Tibial artery (tissue), 4 donors: ENCODE measurements at regions not wholly inside any gene's neighbourhood (a gene's known extent, or its start where the extent isn't known, plus 50 kb on each side); places are given as distances from the start of the nearest gene placed in this dataset.

Experiments
- DNase-seq, 2 donors: peaks; one replicate each; pipeline ENCODE4 v3.0.0-alpha.2; 2019
- H3K27ac ChIP-seq, 2 donors: fragments of 200-600 bp; sonication (generic) in 1 of 2; 1 replicate in 1 of 2; 2 replicates in 1 of 2; pipeline ENCODE4 v1.5.1; 2018 to 2019; ENCODE audit warnings: mild to moderate bottlenecking in 1 of 2
- H3K27me3 ChIP-seq, 2 donors: fragments of 200-600 bp; sonication (generic) in 1 of 2; one replicate each; pipeline versions ENCODE4 v1.5.1 to v1.6.0; 2016 to 2019
- H3K36me3 ChIP-seq, 3 donors: fragments of 200-600 bp; sonication (generic) in 2 of 3; one replicate each; pipeline ENCODE4 v1.5.1; 2016 to 2019; ENCODE audit warnings: mild to moderate bottlenecking in 2 of 3
- H3K4me1 ChIP-seq, 4 donors: fragments of 200-600 bp; sonication (generic) in 2 of 4; 1 replicate in 3 of 4; 2 replicates in 1 of 4; pipeline ENCODE4 v1.5.1; 2016 to 2019
- H3K4me3 ChIP-seq, 2 donors: fragments of 200-600 bp; sonication (generic) in 1 of 2; 1 replicate in 1 of 2; 2 replicates in 1 of 2; pipeline ENCODE4 v1.5.1; 2018 to 2019; ENCODE audit warnings: mild to moderate bottlenecking in 2 of 2
- H3K9me3 ChIP-seq, 3 donors: fragments of 200-600 bp; sonication (generic) in 1 of 3; one replicate each; pipeline ENCODE4 v1.5.1; 2016 to 2019
- CTCF ChIP-seq, 2 experiments: fragments of 200-600 bp in 1 of 2; fragments of 450-650 bp in 1 of 2; IDR thresholded peaks; one replicate each; pipeline ENCODE4 v1.5.1; 2017 to 2019; ENCODE audit warnings: antibody characterized with exemption in 2 of 2, mild to moderate bottlenecking in 1 of 2, moderate library complexity in 1 of 2
- intact Hi-C: fragments of 100-400 bp; cut with DNase I; formaldehyde crosslinking; loops from one replicate; pipeline ENCODE4 v1.15.0; 2023; ENCODE audit warnings: low total_unique reads

DNA sequence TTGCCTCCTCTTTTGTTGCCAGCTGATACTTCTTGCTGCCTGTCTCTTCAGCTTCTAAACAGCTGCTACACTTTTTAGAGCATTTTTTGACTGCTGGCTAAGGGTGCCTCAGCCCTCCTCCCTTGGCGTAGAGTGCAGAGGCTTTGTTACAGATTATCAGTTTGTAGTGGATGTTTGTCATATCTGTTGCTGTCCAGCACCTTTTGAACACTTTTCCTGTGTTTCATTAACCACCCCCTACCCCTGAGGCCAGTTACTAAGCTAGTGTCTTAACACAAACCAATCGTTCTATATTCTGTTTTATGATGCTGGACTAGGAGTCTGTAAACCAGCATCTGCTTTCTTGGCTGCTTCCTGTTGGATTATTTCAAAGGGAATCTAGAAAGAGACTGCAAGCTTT lies 441.5 kb downstream of the DNAH5 start:
- DNase-seq: no peak
- H3K4me3 ChIP-seq: no peak overlapping the region
- TF ChIP-seq CTCF (IDR thresholded peaks at IDR 0.05): no peak

DNA sequence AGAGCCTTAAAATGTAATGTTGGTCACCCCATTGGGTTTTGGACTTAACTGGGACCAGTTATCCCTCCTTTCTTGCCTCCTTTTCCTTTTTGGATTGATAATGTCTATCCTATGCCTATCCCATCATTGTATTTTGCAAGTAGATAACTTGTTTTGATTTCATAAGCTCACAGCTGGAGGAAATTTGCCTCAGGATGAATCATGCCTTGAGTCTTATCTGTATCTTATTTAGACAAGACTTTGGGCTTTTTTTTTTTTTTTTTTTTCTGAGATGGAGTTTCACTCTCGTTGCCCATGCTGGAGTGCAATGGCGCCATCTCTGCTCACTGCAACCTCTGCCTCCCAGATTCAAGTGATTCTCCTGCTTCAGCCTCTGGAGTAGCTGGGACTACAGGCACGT lies 443.3 kb downstream of the DNAH5 start:
- intact Hi-C loops: no loop called here

More for the DNA sequence above, 441.5 kb downstream of the DNAH5 start:
- Histone ChIP-seq H3K36me3 (no peaks in the 10 kb centered on the region), H3K27me3 (no peaks in the 10 kb centered on the region), H3K27ac (no peak overlapping the region), H3K4me1 (no peaks in the 10 kb centered on the region), H3K9me3 (no peaks in the 10 kb centered on the region)
- intact Hi-C loops: no loop called here

GRCh38 chr5:13498279-13498678 lies 446.2 kb downstream of the DNAH5 start:
- H3K4me1 ChIP-seq: no peaks in the 10 kb centered on the region
- DNase-seq: no peak

More for the DNA sequence above, 443.3 kb downstream of the DNAH5 start:
- Histone ChIP-seq H3K27ac (no peak overlapping the region), H3K27me3 (no peaks in the 10 kb centered on the region), H3K36me3 (no peaks in the 10 kb centered on the region), H3K4me1 (no peaks in the 10 kb centered on the region), H3K4me3 (no peak overlapping the region), H3K9me3 (no peaks in the 10 kb centered on the region)
- no peak for DNase-seq
- no peak for TF ChIP-seq CTCF (IDR thresholded peaks at IDR 0.05)

DNA sequence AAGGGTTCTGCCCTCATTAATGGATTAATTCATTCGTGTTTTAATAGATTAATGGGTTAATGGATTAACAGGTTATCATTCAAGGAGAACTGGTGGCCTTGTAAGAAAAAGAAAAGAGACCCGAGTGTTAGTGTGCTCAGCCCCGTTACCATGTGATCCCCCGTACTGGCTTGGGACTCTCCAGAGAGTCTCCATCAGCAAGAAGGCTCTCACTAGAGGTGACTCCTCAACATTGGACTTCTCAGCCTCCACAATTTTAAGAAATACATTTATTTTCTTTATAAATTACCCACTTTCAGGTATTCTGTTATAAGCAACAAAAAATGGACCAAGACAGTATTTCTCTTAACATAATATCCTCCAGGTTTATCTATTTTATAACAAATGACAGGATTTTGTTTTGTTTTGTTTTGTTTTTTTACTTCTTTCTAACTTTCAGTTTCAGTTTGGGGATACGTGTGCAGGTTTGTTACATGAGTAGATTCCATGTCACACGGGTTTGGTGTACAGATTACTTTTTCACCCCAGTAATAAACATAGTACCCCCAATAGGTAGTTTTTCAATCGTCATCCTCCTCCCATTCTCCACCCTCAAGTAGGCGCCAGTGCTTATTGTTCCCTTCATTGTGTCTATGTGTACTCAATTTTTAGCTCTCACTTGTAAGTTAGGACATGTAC lies 456.1 kb downstream of the DNAH5 start:
- no peak for DNase-seq
- no peak overlapping the region for H3K27ac ChIP-seq
- H3K4me3 ChIP-seq: no peak overlapping the region
- no peaks in the 10 kb centered on the region for H3K27me3 ChIP-seq
- intact Hi-C loops: no loop called here
- no peaks in the 10 kb centered on the region for H3K9me3 ChIP-seq
- no peaks in the 10 kb centered on the region for H3K36me3 ChIP-seq
- no peak for TF ChIP-seq CTCF (IDR thresholded peaks at IDR 0.05)
- H3K4me1 ChIP-seq: no peaks in the 10 kb centered on the region

More at GRCh38 chr5:13498279-13498678, 446.2 kb downstream of the DNAH5 start:
- no peaks in the 10 kb centered on the region for H3K27me3 ChIP-seq
- H3K27ac ChIP-seq: no peak overlapping the region
- TF ChIP-seq CTCF (IDR thresholded peaks at IDR 0.05): no peak
- no peaks in the 10 kb centered on the region for H3K9me3 ChIP-seq
- H3K36me3 ChIP-seq: no peaks in the 10 kb centered on the region
- no peak overlapping the region for H3K4me3 ChIP-seq
- intact Hi-C loops: no loop called here

DNA sequence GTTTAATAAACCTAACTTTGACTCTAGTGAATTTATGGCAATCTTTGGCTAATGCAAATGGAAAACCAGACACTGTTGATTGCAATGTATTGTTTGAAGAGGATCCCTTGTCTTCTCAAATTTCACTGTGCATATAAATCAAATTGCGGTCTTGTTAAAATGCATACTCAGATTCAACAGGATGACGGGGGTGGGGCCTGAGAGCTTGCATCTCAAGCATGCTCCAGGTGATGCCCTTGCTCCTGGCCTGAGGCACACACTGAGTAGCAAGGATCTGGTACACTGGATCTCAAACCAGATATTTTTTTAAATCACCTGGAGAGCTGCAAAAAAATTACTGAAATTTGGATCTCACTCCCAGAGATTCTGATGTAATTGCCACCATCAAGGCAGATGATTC lies 463.7 kb downstream of the DNAH5 start:
- Histone ChIP-seq H3K36me3 (no peaks in the 10 kb centered on the region), H3K27ac (no peak overlapping the region), H3K9me3 (no peaks in the 10 kb centered on the region), H3K4me1 (no peaks in the 10 kb centered on the region), H3K4me3 (no peak overlapping the region), H3K27me3 (no peaks in the 10 kb centered on the region)
- no peak for TF ChIP-seq CTCF (IDR thresholded peaks at IDR 0.05)
- intact Hi-C loops: no loop called here
- no peak for DNase-seq
